ENCODE measurements at regions not wholly inside any gene's neighbourhood (a gene's known extent, or its start where the extent isn't known, plus 50 kb on each side); places are given as distances from the start of the nearest gene placed in this dataset.
"Not testable (repeated sequence)": the region's sequence is repeated elsewhere in the genome, so short reads cannot be mapped to it uniquely, and the experiment has no call there.

DNA sequence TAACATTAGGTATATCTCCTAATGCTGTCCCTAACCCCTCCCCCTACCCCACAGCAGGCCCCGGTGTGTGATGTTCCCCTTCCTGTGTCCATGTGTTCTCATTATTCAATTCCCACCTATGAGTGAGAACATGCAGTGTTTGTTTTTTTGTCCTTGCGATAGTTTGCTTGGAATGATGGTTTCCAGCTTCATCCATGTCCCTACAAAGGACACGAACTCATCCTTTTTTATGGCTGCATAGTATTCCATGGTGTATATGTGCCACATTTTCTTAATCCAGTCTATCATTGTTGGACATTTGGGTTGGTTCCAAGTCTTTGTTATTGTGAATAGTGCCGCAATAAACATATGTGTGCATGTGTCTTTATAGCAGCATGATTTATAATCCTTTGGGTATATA, 164.5 kb downstream of the RPLP1 start:
- H3K4me1 ChIP-seq (ENCODE audit: control insufficient read depth in 1 of 2, insufficient read depth in 2 of 2, low read depth in 1 of 2, low read length in 1 of 2); H3K27ac ChIP-seq (ENCODE audit: low read depth in 2 of 2, low read length in 1 of 2); H2AFZ ChIP-seq (ENCODE audit: low read depth); H3K79me2 ChIP-seq (ENCODE audit: insufficient read depth); H4K20me1 ChIP-seq (ENCODE audit: insufficient read depth); H3K9me2 ChIP-seq; H3K4me3 ChIP-seq (ENCODE audit: low read depth in 2 of 2, low read length in 1 of 2); H3K9ac ChIP-seq; H3F3A ChIP-seq (replicated peaks; ENCODE audit: insufficient read depth); H3K9me3 ChIP-seq; POLR2A ChIA-PET; H3K36me3 ChIP-seq (replicated peaks in 1 of 2; ENCODE audit: control insufficient read depth in 1 of 2, insufficient read depth in 2 of 2, low read length in 1 of 2); H3K4me2 ChIP-seq; DNase-seq; H3K27me3 ChIP-seq (ENCODE audit: insufficient read depth): not testable (repeated sequence)
- CTCF ChIA-PET = interaction anchor here (1.2 kb wide), 1 partner anchor 11 kb away, joined by 3 read pairs; no protein-coding TSS in a partner anchor
- whole genome bisulfite sequencing (ENCODE audit: low lambda C conversion rate) = 32% methylated on average over 4 of the region's 4 CpGs

DNA sequence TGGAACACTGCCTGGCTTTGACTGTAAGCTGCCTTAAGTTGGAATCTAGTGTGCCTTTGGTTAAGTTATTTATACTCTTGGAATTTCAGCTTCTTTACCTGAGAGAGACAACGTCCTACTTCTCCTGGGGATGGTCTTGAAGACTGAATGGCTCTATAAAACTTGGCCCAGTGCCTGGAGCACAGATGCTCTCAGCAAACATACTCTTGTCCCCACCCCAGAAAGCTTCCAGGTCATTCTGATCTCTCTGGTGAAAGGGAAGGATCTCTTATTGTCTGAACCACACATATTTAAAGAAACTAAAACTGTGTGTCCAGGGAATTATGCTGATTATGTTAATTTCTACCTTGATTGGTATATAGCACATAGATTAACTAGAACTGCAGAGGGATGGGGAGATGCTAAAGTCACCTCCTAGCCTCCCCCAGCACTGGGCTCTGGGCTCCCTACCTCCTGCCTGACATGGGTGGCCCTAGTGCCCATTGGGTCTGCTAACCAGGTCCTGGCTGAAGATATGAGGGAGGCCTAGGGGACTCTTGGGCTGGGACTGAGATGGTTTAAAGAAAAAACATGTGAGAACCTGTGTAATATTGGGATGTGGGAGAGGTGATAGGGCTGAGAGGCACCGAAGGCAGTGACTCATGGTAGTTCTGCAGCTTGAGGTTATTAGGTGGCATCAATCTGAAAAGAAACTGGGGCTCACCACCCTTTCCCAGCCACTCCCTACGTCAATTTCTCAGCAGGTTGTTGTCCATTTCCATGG, 171.0 kb downstream of the RPLP1 start:
- Histone ChIP-seq H3K9ac (no peak overlapping the region), H2AFZ (ENCODE audit: low read depth) (no peak overlapping the region), H3K27me3 (ENCODE audit: insufficient read depth) (peaks cover 9% of the 10 kb centered on the region), H3K4me2 (no peak overlapping the region), H4K20me1 (ENCODE audit: insufficient read depth) (no peaks in the 10 kb centered on the region), H3K4me3 (ENCODE audit: low read depth in 2 of 2, low read length in 1 of 2) (no peak overlapping the region), H3K36me3 (replicated peaks in 1 of 2; ENCODE audit: control insufficient read depth in 1 of 2, insufficient read depth in 2 of 2, low read length in 1 of 2) (no peaks in the 10 kb centered on the region), H3K79me2 (ENCODE audit: insufficient read depth) (no peaks in the 10 kb centered on the region), H3K9me3 (no peaks in the 10 kb centered on the region), H3K27ac (ENCODE audit: low read depth in 2 of 2, low read length in 1 of 2) (no peak overlapping the region), H3K4me1 (ENCODE audit: control insufficient read depth in 1 of 2, insufficient read depth in 2 of 2, low read depth in 1 of 2, low read length in 1 of 2) (peaks cover 0 to 9% of the 10 kb centered on the region in 2 experiments; a peak in 1 of 4 replicates), H3K9me2 (no peaks in the 10 kb centered on the region), H3F3A (replicated peaks; ENCODE audit: insufficient read depth) (no peaks in the 10 kb centered on the region)
- ChIA-PET POLR2A (no interaction called here), CTCF (no interaction called here)
- no peak for DNase-seq
- WGBS (ENCODE audit: low lambda C conversion rate) = 15% methylated on average over 3 of the region's 3 CpGs
- TF ChIP-seq CHD2 (IDR thresholded peaks at IDR 0.05; ENCODE audit: low read length, partially characterized antibody) = no peak
- TF ChIP-seq, protein P1, sequence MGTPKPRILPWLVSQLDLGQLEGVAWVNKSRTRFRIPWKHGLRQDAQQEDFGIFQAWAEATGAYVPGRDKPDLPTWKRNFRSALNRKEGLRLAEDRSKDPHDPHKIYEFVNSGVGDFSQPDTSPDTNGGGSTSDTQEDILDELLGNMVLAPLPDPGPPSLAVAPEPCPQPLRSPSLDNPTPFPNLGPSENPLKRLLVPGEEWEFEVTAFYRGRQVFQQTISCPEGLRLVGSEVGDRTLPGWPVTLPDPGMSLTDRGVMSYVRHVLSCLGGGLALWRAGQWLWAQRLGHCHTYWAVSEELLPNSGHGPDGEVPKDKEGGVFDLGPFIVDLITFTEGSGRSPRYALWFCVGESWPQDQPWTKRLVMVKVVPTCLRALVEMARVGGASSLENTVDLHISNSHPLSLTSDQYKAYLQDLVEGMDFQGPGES (IDR thresholded peaks at IDR 0.05; ENCODE audit: low read depth, low read length) = no peak
- no peak for TF ChIP-seq GATA2 (CRISPR knock-in tag; IDR thresholded peaks at IDR 0.05)
- no peak for TF ChIP-seq MEF2A (IDR thresholded peaks at IDR 0.05; ENCODE audit: borderline replicate concordance, low read depth)
- no peak for TF ChIP-seq TCF12 (IDR thresholded peaks at IDR 0.05)
- TF ChIP-seq GABPA (IDR thresholded peaks at IDR 0.05; ENCODE audit: low read depth) = no peak
- no peak for TF ChIP-seq RCOR1 (IDR thresholded peaks at IDR 0.05; ENCODE audit: low read length)
- TF ChIP-seq MXI1 (IDR thresholded peaks at IDR 0.05; ENCODE audit: low read depth, low read length) = no peak
- TF ChIP-seq, protein P2, sequence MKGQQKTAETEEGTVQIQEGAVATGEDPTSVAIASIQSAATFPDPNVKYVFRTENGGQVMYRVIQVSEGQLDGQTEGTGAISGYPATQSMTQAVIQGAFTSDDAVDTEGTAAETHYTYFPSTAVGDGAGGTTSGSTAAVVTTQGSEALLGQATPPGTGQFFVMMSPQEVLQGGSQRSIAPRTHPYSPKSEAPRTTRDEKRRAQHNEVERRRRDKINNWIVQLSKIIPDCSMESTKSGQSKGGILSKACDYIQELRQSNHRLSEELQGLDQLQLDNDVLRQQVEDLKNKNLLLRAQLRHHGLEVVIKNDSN (IDR thresholded peaks at IDR 0.05; ENCODE audit: borderline replicate concordance, low read depth) = no peak
- no peak for TF ChIP-seq FOXM1 (IDR thresholded peaks at IDR 0.05; ENCODE audit: low read depth)
- no peak for TF ChIP-seq POLR2AphosphoS5 (IDR thresholded peaks at IDR 0.05; ENCODE audit: low read depth, low read length)
- TF ChIP-seq, protein P3, sequence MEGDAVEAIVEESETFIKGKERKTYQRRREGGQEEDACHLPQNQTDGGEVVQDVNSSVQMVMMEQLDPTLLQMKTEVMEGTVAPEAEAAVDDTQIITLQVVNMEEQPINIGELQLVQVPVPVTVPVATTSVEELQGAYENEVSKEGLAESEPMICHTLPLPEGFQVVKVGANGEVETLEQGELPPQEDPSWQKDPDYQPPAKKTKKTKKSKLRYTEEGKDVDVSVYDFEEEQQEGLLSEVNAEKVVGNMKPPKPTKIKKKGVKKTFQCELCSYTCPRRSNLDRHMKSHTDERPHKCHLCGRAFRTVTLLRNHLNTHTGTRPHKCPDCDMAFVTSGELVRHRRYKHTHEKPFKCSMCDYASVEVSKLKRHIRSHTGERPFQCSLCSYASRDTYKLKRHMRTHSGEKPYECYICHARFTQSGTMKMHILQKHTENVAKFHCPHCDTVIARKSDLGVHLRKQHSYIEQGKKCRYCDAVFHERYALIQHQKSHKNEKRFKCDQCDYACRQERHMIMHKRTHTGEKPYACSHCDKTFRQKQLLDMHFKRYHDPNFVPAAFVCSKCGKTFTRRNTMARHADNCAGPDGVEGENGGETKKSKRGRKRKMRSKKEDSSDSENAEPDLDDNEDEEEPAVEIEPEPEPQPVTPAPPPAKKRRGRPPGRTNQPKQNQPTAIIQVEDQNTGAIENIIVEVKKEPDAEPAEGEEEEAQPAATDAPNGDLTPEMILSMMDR (IDR thresholded peaks at IDR 0.05) = no peak
- no peak for TF ChIP-seq FOSL2 (IDR thresholded peaks at IDR 0.05; ENCODE audit: borderline replicate concordance, low read depth)
- no peak for TF ChIP-seq YY1 (IDR thresholded peaks at IDR 0.05; ENCODE audit: low read depth)
- TF ChIP-seq TEAD4 (IDR thresholded peaks at IDR 0.05; ENCODE audit: borderline replicate concordance, insufficient read depth) = no peak
- TF ChIP-seq, protein P4, sequence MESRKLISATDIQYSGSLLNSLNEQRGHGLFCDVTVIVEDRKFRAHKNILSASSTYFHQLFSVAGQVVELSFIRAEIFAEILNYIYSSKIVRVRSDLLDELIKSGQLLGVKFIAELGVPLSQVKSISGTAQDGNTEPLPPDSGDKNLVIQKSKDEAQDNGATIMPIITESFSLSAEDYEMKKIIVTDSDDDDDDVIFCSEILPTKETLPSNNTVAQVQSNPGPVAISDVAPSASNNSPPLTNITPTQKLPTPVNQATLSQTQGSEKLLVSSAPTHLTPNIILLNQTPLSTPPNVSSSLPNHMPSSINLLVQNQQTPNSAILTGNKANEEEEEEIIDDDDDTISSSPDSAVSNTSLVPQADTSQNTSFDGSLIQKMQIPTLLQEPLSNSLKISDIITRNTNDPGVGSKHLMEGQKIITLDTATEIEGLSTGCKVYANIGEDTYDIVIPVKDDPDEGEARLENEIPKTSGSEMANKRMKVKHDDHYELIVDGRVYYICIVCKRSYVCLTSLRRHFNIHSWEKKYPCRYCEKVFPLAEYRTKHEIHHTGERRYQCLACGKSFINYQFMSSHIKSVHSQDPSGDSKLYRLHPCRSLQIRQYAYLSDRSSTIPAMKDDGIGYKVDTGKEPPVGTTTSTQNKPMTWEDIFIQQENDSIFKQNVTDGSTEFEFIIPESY (IDR thresholded peaks at IDR 0.05; ENCODE audit: borderline replicate concordance, low read depth) = no peak
- no peak for TF ChIP-seq NRF1 (IDR thresholded peaks at IDR 0.05; ENCODE audit: low read depth, low read length)
- no peak for TF ChIP-seq NFIC (IDR thresholded peaks at IDR 0.05; ENCODE audit: borderline replicate concordance)
- TF ChIP-seq JUND (IDR thresholded peaks at IDR 0.05) = no peak

Measured in SK-N-SH (cell line).